Keratinocyte (primary cell): ENCODE measurements at regions not wholly inside any gene's neighbourhood (a gene's known extent, or its start where the extent isn't known, plus 50 kb on each side); places are given as distances from the start of the nearest gene placed in this dataset.

Experiments used
- CTCF ChIP-seq, 3 experiments: IDR thresholded peaks in 1 of 3; conservative IDR thresholded peaks in 1 of 3; optimal IDR thresholded peaks in 1 of 3; 2 replicates in 2 of 3; 3 replicates in 1 of 3; pipeline versions ENCODE3 to v1.5.1; 2011; ENCODE audit warnings: low read length in 3 of 3, mild to moderate bottlenecking in 3 of 3, moderate library complexity in 2 of 3, control low read depth in 1 of 3, inconsistent platforms in 1 of 3; ENCODE audit not compliant: insufficient read depth in 2 of 3; ENCODE audit errors: extremely low read depth in 1 of 3
- EZH2 ChIP-seq: IDR thresholded peaks from one replicate; pipeline ENCODE4 v1.6.1; 2012; ENCODE audit warnings: inconsistent platforms, mild to moderate bottlenecking, low read length, moderate library complexity

- no peak for TF ChIP-seq CTCF (optimal IDR thresholded peaks at IDR 0.05 in 1 of 3, IDR thresholded peaks at IDR 0.05 in 1 of 3, conservative IDR thresholded peaks at IDR 0.05 in 1 of 3; ENCODE audit: extremely low read depth in 1 of 3, insufficient read depth in 2 of 3, low read length in 3 of 3)
- no peak for TF ChIP-seq EZH2
Measured at GRCh38 chr5:52728224-52728623, 59.5 kb upstream of the ITGA1 start.
